Upper lobe of right lung (tissue), 1 donor: ENCODE measurements at regions not wholly inside any gene's neighbourhood (a gene's known extent, or its start where the extent isn't known, plus 50 kb on each side); places are given as distances from the start of the nearest gene placed in this dataset.

ENCODE experiments used
- ATAC-seq: fragments of 200-7000 bp; cut with Tn5 transposase; one replicate; pipeline ENCODE4 v1.9.1; 2020; ENCODE audit warnings: mild to moderate bottlenecking, moderate library complexity
- DNase-seq: peaks from one replicate; pipeline ENCODE4 v3.0.0-alpha.2; 2020
- H3K27ac ChIP-seq: fragments of 200-600 bp; one replicate; pipeline ENCODE4 v1.8.0; 2022
- H3K27me3 ChIP-seq: fragments of 200-600 bp; one replicate; pipeline ENCODE4 v1.8.0; 2022; ENCODE audit warnings: mild to moderate bottlenecking
- H3K36me3 ChIP-seq: fragments of 200-600 bp; one replicate; pipeline ENCODE4 v1.8.0; 2022
- H3K4me1 ChIP-seq: fragments of 200-600 bp; one replicate; pipeline ENCODE4 v1.8.0; 2022
- H3K4me3 ChIP-seq: fragments of 200-600 bp; one replicate; pipeline ENCODE4 v1.8.0; 2022; ENCODE audit warnings: mild to moderate bottlenecking
- H3K9me3 ChIP-seq: fragments of 200-600 bp; one replicate; pipeline ENCODE4 v1.8.0; 2022
- intact Hi-C: fragments of 100-400 bp; cut with DNase I; formaldehyde crosslinking; loops from one replicate; pipeline ENCODE4 v1.11.0; 2022
- TF ChIP-seq, protein P1 (sequence below): fragments of 200-600 bp; IDR thresholded peaks from one replicate; pipeline ENCODE4 v1.8.0; 2022; ENCODE audit warnings: antibody characterized with exemption
- donor health status: DM: no; HTN: yes; CAD: no; lungs with severe emphysema.

DNA sequence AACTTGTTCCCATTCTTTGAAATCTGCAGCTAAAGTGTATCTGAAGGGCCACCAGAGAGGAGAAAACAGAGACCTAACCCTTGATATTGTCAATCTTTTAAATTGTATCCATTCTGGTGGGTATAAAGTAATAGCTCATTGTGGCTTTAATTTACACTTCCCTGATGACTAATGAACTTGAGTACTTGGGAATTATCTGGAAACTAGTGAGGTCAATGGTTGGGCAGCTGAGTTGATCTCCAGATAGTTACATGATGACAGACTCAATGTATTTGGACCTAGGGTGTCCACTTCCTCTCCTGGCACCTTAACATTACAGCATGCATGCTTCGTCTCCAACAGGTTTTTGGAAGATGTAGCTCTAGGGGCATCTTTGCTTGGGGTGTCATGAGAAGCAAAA, 195.2 kb downstream of the PDCD6IP start:
- ATAC-seq: no peak
- Histone ChIP-seq H3K27me3 (no peaks in the 10 kb centered on the region), H3K9me3 (no peaks in the 10 kb centered on the region), H3K27ac (no peak overlapping the region), H3K4me1 (no peaks in the 10 kb centered on the region), H3K36me3 (no peaks in the 10 kb centered on the region), H3K4me3 (no peak overlapping the region)
- intact Hi-C loops: no loop called here
- no peak for DNase-seq
- TF ChIP-seq, protein P1, sequence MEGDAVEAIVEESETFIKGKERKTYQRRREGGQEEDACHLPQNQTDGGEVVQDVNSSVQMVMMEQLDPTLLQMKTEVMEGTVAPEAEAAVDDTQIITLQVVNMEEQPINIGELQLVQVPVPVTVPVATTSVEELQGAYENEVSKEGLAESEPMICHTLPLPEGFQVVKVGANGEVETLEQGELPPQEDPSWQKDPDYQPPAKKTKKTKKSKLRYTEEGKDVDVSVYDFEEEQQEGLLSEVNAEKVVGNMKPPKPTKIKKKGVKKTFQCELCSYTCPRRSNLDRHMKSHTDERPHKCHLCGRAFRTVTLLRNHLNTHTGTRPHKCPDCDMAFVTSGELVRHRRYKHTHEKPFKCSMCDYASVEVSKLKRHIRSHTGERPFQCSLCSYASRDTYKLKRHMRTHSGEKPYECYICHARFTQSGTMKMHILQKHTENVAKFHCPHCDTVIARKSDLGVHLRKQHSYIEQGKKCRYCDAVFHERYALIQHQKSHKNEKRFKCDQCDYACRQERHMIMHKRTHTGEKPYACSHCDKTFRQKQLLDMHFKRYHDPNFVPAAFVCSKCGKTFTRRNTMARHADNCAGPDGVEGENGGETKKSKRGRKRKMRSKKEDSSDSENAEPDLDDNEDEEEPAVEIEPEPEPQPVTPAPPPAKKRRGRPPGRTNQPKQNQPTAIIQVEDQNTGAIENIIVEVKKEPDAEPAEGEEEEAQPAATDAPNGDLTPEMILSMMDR: no peak

DNA sequence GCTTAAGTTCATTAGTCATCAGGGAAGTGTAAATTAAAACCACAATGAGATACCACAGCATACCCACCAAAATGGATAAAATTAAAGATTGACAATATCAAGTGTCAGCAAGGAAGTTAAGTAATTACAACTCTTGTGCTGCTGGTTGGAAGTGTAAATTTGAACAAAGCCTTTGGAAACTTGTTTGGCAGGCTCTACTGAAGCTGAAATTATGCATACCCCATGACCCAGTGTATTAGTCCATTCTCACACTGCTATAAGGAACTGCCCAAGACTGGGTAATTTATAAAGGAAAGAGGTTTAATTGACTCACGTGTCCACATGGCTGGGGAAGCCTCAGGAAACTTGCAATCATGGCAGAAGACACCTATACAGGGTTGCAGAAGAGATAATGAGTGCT, 196.1 kb downstream of the PDCD6IP start:
- intact Hi-C loops: no loop called here
- TF ChIP-seq, protein P1: no peak
- Histone ChIP-seq H3K4me3 (no peak overlapping the region), H3K27me3 (no peaks in the 10 kb centered on the region), H3K27ac (no peak overlapping the region), H3K36me3 (no peaks in the 10 kb centered on the region), H3K9me3 (no peaks in the 10 kb centered on the region), H3K4me1 (no peaks in the 10 kb centered on the region)
- DNase-seq: no peak
- no peak for ATAC-seq

DNA sequence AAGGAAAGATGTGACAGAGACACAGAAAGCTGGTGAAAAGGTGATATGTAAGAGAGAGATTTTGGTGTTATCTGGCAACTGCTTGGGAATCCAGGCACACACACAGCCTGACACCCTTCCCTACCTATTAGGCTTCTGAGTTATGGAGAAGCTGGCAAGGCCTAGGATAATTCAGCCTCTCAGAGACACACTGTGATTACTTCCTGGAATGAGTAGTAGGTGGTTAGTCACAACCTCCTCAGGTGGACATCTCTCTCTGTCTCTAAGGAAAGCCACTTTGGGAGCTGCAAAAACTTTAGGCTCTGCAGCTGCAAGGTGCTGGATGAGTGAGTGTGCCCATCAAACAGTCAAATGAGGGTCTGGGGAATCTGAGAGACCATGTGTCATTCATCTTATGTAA, 201.9 kb downstream of the PDCD6IP start:
- no peak overlapping the region for H3K27ac ChIP-seq
- no peak for ATAC-seq
- H3K4me1 ChIP-seq: no peaks in the 10 kb centered on the region
- no peaks in the 10 kb centered on the region for H3K27me3 ChIP-seq
- intact Hi-C loops: no loop called here
- no peak overlapping the region for H3K4me3 ChIP-seq
- TF ChIP-seq, protein P1: no peak
- H3K36me3 ChIP-seq: no peaks in the 10 kb centered on the region
- H3K9me3 ChIP-seq: no peaks in the 10 kb centered on the region
- no peak for DNase-seq

DNA sequence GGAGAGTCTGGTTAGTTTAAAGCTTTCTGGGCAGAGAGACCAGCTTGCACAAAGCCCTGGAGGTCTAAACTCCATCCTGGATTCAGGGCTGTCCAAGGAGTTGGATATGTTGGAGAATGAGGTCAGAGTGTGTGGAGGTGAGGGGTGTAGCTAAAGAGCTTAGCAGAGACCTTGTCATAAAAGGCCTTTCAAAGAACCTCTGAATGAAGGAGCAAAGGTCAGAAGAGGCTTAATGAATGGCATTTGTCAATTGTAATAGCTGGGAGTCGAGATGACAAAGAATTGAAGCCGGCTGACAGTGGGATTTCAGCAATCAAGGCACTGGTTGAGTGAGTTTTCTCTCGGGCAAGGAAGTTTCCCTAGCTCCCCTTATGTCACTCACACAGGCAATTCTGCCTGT, 202.6 kb downstream of the PDCD6IP start:
- intact Hi-C loops: no loop called here
- H3K9me3 ChIP-seq: no peaks in the 10 kb centered on the region
- H3K4me1 ChIP-seq: no peaks in the 10 kb centered on the region
- TF ChIP-seq, protein P1: no peak
- no peak for DNase-seq
- H3K27ac ChIP-seq: no peak overlapping the region
- no peak for ATAC-seq
- H3K36me3 ChIP-seq: no peaks in the 10 kb centered on the region
- no peak overlapping the region for H3K4me3 ChIP-seq
- no peaks in the 10 kb centered on the region for H3K27me3 ChIP-seq

DNA sequence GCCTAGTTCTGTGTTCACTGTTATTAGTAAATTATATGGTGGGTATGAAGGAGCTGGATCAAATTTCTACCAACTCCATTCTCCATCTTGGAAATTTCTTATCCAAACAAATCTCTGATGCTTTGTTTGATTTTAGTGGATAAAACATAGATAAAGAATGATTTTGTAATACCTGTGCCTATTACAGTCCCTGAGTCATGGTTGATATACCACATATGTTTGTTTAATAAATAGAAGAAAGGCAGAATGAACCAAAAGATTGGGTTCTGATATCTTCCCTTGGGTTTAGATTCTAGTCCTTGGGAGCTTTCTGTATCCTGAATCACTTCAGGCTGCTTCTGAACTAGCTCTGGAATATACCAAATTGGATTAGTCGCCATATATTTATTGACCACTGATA, 203.6 kb downstream of the PDCD6IP start:
- intact Hi-C loops: no loop called here
- no peak for DNase-seq
- Histone ChIP-seq H3K27me3 (no peaks in the 10 kb centered on the region), H3K9me3 (no peaks in the 10 kb centered on the region), H3K4me3 (no peak overlapping the region), H3K27ac (no peak overlapping the region), H3K36me3 (no peaks in the 10 kb centered on the region), H3K4me1 (no peaks in the 10 kb centered on the region)
- no peak for ATAC-seq
- TF ChIP-seq, protein P1: no peak

DNA sequence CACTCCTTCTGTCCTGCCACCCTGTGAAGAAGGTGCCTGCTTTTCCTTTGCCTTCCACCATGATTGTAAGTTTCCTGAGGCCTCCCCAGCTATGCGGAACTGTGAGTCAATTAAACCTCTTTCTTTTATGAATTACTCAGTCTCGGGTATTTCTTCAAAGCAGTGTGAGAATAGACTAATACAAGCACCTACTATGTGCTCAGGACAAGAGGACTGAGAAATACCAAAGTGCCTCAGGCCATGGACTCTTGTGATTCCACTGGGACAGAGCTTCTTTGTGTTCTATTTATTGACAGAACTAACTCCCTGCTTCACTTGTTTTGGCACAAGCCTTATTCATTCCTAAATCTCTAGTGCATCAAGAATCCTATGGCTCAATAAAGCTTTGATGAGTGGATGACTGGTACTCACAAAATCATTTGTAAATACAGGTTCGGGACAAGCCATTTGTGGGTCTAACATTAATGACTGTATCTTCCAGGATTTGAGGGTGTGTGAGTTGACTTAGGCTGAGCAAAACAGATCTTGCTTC, 204.2 kb downstream of the PDCD6IP start:
- TF ChIP-seq, protein P1: no peak
- ATAC-seq (no peak), DNase-seq (no peak)
- no peaks in the 10 kb centered on the region for H3K9me3 ChIP-seq
- H3K4me3 ChIP-seq: no peak overlapping the region
- H3K27ac ChIP-seq: no peak overlapping the region
- no peaks in the 10 kb centered on the region for H3K4me1 ChIP-seq
- H3K36me3 ChIP-seq: no peaks in the 10 kb centered on the region
- no peaks in the 10 kb centered on the region for H3K27me3 ChIP-seq
- intact Hi-C loops: no loop called here
